ENCODE measurements at regions not wholly inside any gene's neighbourhood (a gene's known extent, or its start where the extent isn't known, plus 50 kb on each side); places are given as distances from the start of the nearest gene placed in this dataset.
"Not testable (repeated sequence)": the region's sequence is repeated elsewhere in the genome, so short reads cannot be mapped to it uniquely, and the experiment has no call there.

- no peak for DNase-seq
Measured at GRCh38 chr1:82390627-82391026, 589.9 kb downstream of the ADGRL2 start.

- no peak for DNase-seq
Measured at GRCh38 chr1:82388679-82389078, 587.9 kb downstream of the ADGRL2 start.

- DNase-seq = no peak
Measured at GRCh38 chr1:82387012-82387366, 586.3 kb downstream of the ADGRL2 start.

GRCh38 chr1:82386365-82387011 lies 585.8 kb downstream of the ADGRL2 start:
- DNase-seq = no peak

- no peak for DNase-seq
Measured at GRCh38 chr1:82384776-82385175, 584.0 kb downstream of the ADGRL2 start.

GRCh38 chr1:82377201-82377884 lies 576.6 kb downstream of the ADGRL2 start:
- no peak for DNase-seq

GRCh38 chr1:82373710-82374109 lies 573.0 kb downstream of the ADGRL2 start:
- no peak for DNase-seq

GRCh38 chr1:82371844-82372498 lies 571.2 kb downstream of the ADGRL2 start:
- DNase-seq = no peak

- DNase-seq = no peak
Measured at GRCh38 chr1:82367456-82367855, 566.7 kb downstream of the ADGRL2 start.

- no peak for DNase-seq
Measured at GRCh38 chr1:82366689-82367088, 566.0 kb downstream of the ADGRL2 start.

GRCh38 chr1:82359541-82359940 lies 558.8 kb downstream of the ADGRL2 start:
- DNase-seq = not testable (repeated sequence)

- DNase-seq = not testable (repeated sequence)
Measured at GRCh38 chr1:82358706-82359105, 558.0 kb downstream of the ADGRL2 start.

- DNase-seq = not testable (repeated sequence)
Measured at GRCh38 chr1:82354546-82354945, 553.8 kb downstream of the ADGRL2 start.

GRCh38 chr1:82348487-82348886 lies 547.8 kb downstream of the ADGRL2 start:
- DNase-seq = no peak

GRCh38 chr1:82346141-82346540 lies 545.4 kb downstream of the ADGRL2 start:
- DNase-seq = no peak

- DNase-seq = no peak
Measured at GRCh38 chr1:82343381-82343780, 542.6 kb downstream of the ADGRL2 start.

- no peak for DNase-seq
Measured at GRCh38 chr1:82337635-82338034, 536.9 kb downstream of the ADGRL2 start.

GRCh38 chr1:82330330-82330729 lies 529.6 kb downstream of the ADGRL2 start:
- DNase-seq = no peak

- no peak for DNase-seq
Measured at GRCh38 chr1:82329226-82329625, 528.5 kb downstream of the ADGRL2 start.

GRCh38 chr1:82323144-82323841 lies 522.6 kb downstream of the ADGRL2 start:
- DNase-seq = no peak

GRCh38 chr1:82321794-82322193 lies 521.1 kb downstream of the ADGRL2 start:
- DNase-seq = no peak

GRCh38 chr1:82319546-82319945 lies 518.8 kb downstream of the ADGRL2 start:
- DNase-seq = no peak

GRCh38 chr1:82318921-82319320 lies 518.2 kb downstream of the ADGRL2 start:
- DNase-seq = no peak

GRCh38 chr1:82318265-82318664 lies 517.5 kb downstream of the ADGRL2 start:
- no peak for DNase-seq
